AG09309 (cell line): ENCODE measurements at regions not wholly inside any gene's neighbourhood (a gene's known extent, or its start where the extent isn't known, plus 50 kb on each side); places are given as distances from the start of the nearest gene placed in this dataset.
"Not testable (repeated sequence)": the region's sequence is repeated elsewhere in the genome, so short reads cannot be mapped to it uniquely, and the experiment has no call there.

Experiments used
- DNase-seq: peaks from one replicate; pipeline ENCODE4 v3.0.0-alpha.2; 2010; ENCODE audit warnings: low read depth
- H3K4me3 ChIP-seq: 2 replicates; pipeline ENCODE4 v1.5.1; 2011; ENCODE audit warnings: mild to moderate bottlenecking, low read depth, low read length, moderate library complexity; ENCODE audit not compliant: control insufficient read depth
- CTCF ChIP-seq: IDR thresholded peaks from 2 replicates; pipeline ENCODE4 v1.5.1; 2011; ENCODE audit warnings: mild to moderate bottlenecking, low read depth, low read length, inconsistent platforms; ENCODE audit not compliant: insufficient read depth, control insufficient read depth; ENCODE audit errors: missing control alignments

GRCh38 chr11:13137844-13138301, 128.8 kb downstream of the RASSF10 start:
- H3K4me3 ChIP-seq: no peak overlapping the region
- DNase-seq: no peak
- TF ChIP-seq CTCF: no peak

- DNase-seq, H3K4me3 ChIP-seq: not testable (repeated sequence)
These were observed 130.0 kb downstream of the RASSF10 start for GRCh38 chr11:13139085-13139484.

GRCh38 chr11:13140028-13140870, 131.1 kb downstream of the RASSF10 start:
- no peak for TF ChIP-seq CTCF
- no peak for DNase-seq
- no peak overlapping the region for H3K4me3 ChIP-seq

- no peak for TF ChIP-seq CTCF
- DNase-seq: no peak
- no peak overlapping the region for H3K4me3 ChIP-seq
These were observed 131.9 kb downstream of the RASSF10 start for GRCh38 chr11:13140873-13141655.

- no peak for DNase-seq
- H3K4me3 ChIP-seq: no peak overlapping the region
- no peak for TF ChIP-seq CTCF
These were observed 132.9 kb downstream of the RASSF10 start for GRCh38 chr11:13141731-13142709.

GRCh38 chr11:13143486-13144297, 133.9 kb upstream of the BMAL1 start:
- no peak overlapping the region for H3K4me3 ChIP-seq
- TF ChIP-seq CTCF: no peak
- no peak for DNase-seq
